GM23338 (cell line): ENCODE measurements at regions not wholly inside any gene's neighbourhood (a gene's known extent, or its start where the extent isn't known, plus 50 kb on each side); places are given as distances from the start of the nearest gene placed in this dataset.

Experiments
- EZH2 ChIP-seq: fragments of 200-600 bp; sonication (generic); IDR thresholded peaks from one replicate; pipeline ENCODE4 v1.8.0; 2017; ENCODE audit warnings: antibody characterized with exemption, mild to moderate bottlenecking, low read depth; ENCODE audit not compliant: unreplicated experiment
- JUNB ChIP-seq: IDR thresholded peaks from one replicate; pipeline ENCODE4 v1.6.1; 2016; ENCODE audit warnings: antibody characterized with exemption; ENCODE audit not compliant: unreplicated experiment
- NANOG ChIP-seq: IDR thresholded peaks from 2 replicates; pipeline ENCODE4 v1.6.1; 2016; ENCODE audit warnings: antibody characterized with exemption, borderline replicate concordance
- STAT1 ChIP-seq: IDR thresholded peaks from one replicate; pipeline ENCODE4 v1.6.1; 2016; ENCODE audit warnings: antibody characterized with exemption; ENCODE audit not compliant: unreplicated experiment
- ZNF114 ChIP-seq: fragments of 250-450 bp; sonication (Bioruptor Pico); IDR thresholded peaks from 2 replicates; pipeline ENCODE4 v1.5.0; 2020; ENCODE audit warnings: mild to moderate bottlenecking, moderate library complexity
- ZNF331 ChIP-seq: fragments of 250-450 bp; sonication (Bioruptor Pico); IDR thresholded peaks from 2 replicates; pipeline ENCODE4 v1.5.0; 2020; ENCODE audit warnings: low read depth, mild to moderate bottlenecking, moderate library complexity
- TF ChIP-seq, protein P1 (sequence below): fragments of 250-450 bp; sonication (Bioruptor Pico); IDR thresholded peaks from 2 replicates; pipeline ENCODE4 v1.5.0; 2020; ENCODE audit warnings: mild to moderate bottlenecking, moderate library complexity
- TF ChIP-seq, protein P2 (sequence below): IDR thresholded peaks from one replicate; pipeline ENCODE4 v1.6.1; 2018; ENCODE audit warnings: antibody characterized with exemption; ENCODE audit not compliant: unreplicated experiment
- TF ChIP-seq, protein P3 (sequence below), 2 experiments: fragments of 200-600 bp in 1 of 2; sonication (generic) in 1 of 2; conservative IDR thresholded peaks; 2 replicates each; pipeline versions ENCODE4 v1.5.1 to v1.6.1; 2016 to 2017; ENCODE audit warnings: antibody characterized with exemption in 2 of 2, low read depth in 2 of 2, mild to moderate bottlenecking in 2 of 2, moderate library complexity in 1 of 2
- TF ChIP-seq, protein P4 (sequence below): IDR thresholded peaks from 2 replicates; pipeline ENCODE4 v1.6.1; 2016; ENCODE audit warnings: antibody characterized with exemption

DNA sequence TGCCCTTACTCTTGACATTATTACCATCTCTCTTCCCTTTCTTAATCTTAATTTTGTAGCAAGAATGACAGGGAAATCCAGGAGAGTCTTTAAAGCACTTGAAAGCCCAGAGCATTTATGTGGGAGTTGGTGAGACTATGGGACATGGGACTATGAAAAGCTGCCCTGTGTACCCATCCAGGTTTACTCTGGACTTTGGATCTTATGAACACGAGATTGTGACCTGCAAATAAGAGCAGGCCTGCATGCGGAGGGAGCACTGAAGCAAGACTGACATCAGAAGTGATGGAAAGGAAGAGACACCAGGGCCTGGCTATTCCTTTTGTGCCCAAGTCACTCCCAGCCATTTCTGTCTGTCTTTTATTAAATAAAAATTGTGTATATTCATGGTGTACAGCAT lies 209.6 kb downstream of the NUF2 start (continued):
- TF ChIP-seq, protein P1, sequence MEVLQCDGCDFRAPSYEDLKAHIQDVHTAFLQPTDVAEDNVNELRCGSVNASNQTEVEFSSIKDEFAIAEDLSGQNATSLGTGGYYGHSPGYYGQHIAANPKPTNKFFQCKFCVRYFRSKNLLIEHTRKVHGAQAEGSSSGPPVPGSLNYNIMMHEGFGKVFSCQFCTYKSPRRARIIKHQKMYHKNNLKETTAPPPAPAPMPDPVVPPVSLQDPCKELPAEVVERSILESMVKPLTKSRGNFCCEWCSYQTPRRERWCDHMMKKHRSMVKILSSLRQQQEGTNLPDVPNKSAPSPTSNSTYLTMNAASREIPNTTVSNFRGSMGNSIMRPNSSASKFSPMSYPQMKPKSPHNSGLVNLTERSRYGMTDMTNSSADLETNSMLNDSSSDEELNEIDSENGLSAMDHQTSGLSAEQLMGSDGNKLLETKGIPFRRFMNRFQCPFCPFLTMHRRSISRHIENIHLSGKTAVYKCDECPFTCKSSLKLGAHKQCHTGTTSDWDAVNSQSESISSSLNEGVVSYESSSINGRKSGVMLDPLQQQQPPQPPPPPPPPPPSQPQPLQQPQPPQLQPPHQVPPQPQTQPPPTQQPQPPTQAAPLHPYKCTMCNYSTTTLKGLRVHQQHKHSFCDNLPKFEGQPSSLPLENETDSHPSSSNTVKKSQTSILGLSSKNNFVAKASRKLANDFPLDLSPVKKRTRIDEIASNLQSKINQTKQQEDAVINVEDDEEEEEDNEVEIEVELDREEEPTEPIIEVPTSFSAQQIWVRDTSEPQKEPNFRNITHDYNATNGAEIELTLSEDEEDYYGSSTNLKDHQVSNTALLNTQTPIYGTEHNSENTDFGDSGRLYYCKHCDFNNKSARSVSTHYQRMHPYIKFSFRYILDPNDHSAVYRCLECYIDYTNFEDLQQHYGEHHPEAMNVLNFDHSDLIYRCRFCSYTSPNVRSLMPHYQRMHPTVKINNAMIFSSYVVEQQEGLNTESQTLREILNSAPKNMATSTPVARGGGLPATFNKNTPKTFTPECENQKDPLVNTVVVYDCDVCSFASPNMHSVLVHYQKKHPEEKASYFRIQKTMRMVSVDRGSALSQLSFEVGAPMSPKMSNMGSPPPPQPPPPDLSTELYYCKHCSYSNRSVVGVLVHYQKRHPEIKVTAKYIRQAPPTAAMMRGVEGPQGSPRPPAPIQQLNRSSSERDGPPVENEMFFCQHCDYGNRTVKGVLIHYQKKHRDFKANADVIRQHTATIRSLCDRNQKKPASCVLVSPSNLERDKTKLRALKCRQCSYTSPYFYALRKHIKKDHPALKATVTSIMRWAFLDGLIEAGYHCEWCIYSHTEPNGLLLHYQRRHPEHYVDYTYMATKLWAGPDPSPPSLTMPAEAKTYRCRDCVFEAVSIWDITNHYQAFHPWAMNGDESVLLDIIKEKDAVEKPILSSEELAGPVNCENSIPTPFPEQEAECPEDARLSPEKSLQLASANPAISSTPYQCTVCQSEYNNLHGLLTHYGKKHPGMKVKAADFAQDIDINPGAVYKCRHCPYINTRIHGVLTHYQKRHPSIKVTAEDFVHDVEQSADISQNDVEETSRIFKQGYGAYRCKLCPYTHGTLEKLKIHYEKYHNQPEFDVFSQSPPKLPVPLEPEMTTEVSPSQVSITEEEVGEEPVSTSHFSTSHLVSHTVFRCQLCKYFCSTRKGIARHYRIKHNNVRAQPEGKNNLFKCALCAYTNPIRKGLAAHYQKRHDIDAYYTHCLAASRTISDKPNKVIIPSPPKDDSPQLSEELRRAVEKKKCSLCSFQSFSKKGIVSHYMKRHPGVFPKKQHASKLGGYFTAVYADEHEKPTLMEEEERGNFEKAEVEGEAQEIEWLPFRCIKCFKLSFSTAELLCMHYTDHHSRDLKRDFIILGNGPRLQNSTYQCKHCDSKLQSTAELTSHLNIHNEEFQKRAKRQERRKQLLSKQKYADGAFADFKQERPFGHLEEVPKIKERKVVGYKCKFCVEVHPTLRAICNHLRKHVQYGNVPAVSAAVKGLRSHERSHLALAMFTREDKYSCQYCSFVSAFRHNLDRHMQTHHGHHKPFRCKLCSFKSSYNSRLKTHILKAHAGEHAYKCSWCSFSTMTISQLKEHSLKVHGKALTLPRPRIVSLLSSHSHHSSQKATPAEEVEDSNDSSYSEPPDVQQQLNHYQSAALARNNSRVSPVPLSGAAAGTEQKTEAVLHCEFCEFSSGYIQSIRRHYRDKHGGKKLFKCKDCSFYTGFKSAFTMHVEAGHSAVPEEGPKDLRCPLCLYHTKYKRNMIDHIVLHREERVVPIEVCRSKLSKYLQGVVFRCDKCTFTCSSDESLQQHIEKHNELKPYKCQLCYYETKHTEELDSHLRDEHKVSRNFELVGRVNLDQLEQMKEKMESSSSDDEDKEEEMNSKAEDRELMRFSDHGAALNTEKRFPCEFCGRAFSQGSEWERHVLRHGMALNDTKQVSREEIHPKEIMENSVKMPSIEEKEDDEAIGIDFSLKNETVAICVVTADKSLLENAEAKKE, result no peak
- TF ChIP-seq, protein P2, sequence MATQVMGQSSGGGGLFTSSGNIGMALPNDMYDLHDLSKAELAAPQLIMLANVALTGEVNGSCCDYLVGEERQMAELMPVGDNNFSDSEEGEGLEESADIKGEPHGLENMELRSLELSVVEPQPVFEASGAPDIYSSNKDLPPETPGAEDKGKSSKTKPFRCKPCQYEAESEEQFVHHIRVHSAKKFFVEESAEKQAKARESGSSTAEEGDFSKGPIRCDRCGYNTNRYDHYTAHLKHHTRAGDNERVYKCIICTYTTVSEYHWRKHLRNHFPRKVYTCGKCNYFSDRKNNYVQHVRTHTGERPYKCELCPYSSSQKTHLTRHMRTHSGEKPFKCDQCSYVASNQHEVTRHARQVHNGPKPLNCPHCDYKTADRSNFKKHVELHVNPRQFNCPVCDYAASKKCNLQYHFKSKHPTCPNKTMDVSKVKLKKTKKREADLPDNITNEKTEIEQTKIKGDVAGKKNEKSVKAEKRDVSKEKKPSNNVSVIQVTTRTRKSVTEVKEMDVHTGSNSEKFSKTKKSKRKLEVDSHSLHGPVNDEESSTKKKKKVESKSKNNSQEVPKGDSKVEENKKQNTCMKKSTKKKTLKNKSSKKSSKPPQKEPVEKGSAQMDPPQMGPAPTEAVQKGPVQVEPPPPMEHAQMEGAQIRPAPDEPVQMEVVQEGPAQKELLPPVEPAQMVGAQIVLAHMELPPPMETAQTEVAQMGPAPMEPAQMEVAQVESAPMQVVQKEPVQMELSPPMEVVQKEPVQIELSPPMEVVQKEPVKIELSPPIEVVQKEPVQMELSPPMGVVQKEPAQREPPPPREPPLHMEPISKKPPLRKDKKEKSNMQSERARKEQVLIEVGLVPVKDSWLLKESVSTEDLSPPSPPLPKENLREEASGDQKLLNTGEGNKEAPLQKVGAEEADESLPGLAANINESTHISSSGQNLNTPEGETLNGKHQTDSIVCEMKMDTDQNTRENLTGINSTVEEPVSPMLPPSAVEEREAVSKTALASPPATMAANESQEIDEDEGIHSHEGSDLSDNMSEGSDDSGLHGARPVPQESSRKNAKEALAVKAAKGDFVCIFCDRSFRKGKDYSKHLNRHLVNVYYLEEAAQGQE, result no peak
- TF ChIP-seq ZNF331 (CRISPR knock-in tag) (no peak), JUNB (no peak), STAT1 (no peak), NANOG (no peak), ZNF114 (no peak), EZH2 (no peak)
- TF ChIP-seq, protein P3, sequence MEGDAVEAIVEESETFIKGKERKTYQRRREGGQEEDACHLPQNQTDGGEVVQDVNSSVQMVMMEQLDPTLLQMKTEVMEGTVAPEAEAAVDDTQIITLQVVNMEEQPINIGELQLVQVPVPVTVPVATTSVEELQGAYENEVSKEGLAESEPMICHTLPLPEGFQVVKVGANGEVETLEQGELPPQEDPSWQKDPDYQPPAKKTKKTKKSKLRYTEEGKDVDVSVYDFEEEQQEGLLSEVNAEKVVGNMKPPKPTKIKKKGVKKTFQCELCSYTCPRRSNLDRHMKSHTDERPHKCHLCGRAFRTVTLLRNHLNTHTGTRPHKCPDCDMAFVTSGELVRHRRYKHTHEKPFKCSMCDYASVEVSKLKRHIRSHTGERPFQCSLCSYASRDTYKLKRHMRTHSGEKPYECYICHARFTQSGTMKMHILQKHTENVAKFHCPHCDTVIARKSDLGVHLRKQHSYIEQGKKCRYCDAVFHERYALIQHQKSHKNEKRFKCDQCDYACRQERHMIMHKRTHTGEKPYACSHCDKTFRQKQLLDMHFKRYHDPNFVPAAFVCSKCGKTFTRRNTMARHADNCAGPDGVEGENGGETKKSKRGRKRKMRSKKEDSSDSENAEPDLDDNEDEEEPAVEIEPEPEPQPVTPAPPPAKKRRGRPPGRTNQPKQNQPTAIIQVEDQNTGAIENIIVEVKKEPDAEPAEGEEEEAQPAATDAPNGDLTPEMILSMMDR (conservative IDR thresholded peaks at IDR 0.05; ENCODE audit: low read depth in 2 of 2), result no peak
- TF ChIP-seq, protein P4, sequence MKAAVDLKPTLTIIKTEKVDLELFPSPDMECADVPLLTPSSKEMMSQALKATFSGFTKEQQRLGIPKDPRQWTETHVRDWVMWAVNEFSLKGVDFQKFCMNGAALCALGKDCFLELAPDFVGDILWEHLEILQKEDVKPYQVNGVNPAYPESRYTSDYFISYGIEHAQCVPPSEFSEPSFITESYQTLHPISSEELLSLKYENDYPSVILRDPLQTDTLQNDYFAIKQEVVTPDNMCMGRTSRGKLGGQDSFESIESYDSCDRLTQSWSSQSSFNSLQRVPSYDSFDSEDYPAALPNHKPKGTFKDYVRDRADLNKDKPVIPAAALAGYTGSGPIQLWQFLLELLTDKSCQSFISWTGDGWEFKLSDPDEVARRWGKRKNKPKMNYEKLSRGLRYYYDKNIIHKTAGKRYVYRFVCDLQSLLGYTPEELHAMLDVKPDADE, result no peak
